GM12875 (cell line): ENCODE measurements at regions not wholly inside any gene's neighbourhood (a gene's known extent, or its start where the extent isn't known, plus 50 kb on each side); places are given as distances from the start of the nearest gene placed in this dataset.

Source experiments
- H3K4me3 ChIP-seq: one replicate; pipeline ENCODE4 v1.5.1; 2011; ENCODE audit warnings: low read depth, low read length, control low read depth
- CTCF ChIP-seq: IDR thresholded peaks from 2 replicates; pipeline ENCODE4 v1.5.1; 2011; ENCODE audit warnings: low read depth, mild to moderate bottlenecking, control low read depth, inconsistent platforms, low read length, moderate library complexity, borderline replicate concordance; ENCODE audit not compliant: insufficient read depth

GRCh38 chr11:31912808-31913207, 101.7 kb upstream of the PAX6 start:
- H3K4me3 ChIP-seq, result no peak overlapping the region
- TF ChIP-seq CTCF, result no peak

- TF ChIP-seq CTCF, result no peak
- no peak overlapping the region for H3K4me3 ChIP-seq
These were observed 99.9 kb upstream of the PAX6 start for GRCh38 chr11:31910950-31911576.

GRCh38 chr11:31903225-31904074, 92.3 kb upstream of the PAX6 start:
- H3K4me3 ChIP-seq, result no peak overlapping the region
- no peak for TF ChIP-seq CTCF

- H3K4me3 ChIP-seq, result no peak overlapping the region
- no peak for TF ChIP-seq CTCF
These were observed 91.6 kb upstream of the PAX6 start for GRCh38 chr11:31902706-31903105.

- TF ChIP-seq CTCF, result no peak
- H3K4me3 ChIP-seq, result no peak overlapping the region
These were observed 84.8 kb upstream of the PAX6 start for GRCh38 chr11:31895926-31896325.

- H3K4me3 ChIP-seq, result no peak overlapping the region
- TF ChIP-seq CTCF, result peak; percentile 29; the same call in 1 of the 2 replicates
These were observed 76.1 kb upstream of the PAX6 start for GRCh38 chr11:31887180-31887579.

GRCh38 chr11:31884080-31884479, 73.0 kb upstream of the PAX6 start:
- no peak for TF ChIP-seq CTCF
- no peak overlapping the region for H3K4me3 ChIP-seq
